Caco-2 (cell line): ENCODE measurements at regions not wholly inside any gene's neighbourhood (a gene's known extent, or its start where the extent isn't known, plus 50 kb on each side); places are given as distances from the start of the nearest gene placed in this dataset.

Source experiments
- BruUV-seq: library from RNA; stranded (reverse); fragments of 400-500 nt; replicated peaks from 2 replicates; lab custom pipeline; 2021; lab: Mats Ljungman, UMichigan
- CTCF ChIA-PET: fragments of 300-600 bp; sonication (Branson Sonifier 250); formaldehyde crosslinking; loops from one replicate; lab custom pipeline; 2022; ENCODE audit warnings: antibody characterized with exemption; lab: Charles Lee
- POLR2A ChIA-PET: fragments of 300-600 bp; sonication (Branson Sonifier 250); formaldehyde crosslinking; loops from one replicate; lab custom pipeline; 2022; ENCODE audit warnings: antibody characterized with exemption; lab: Charles Lee
- DNase-seq, 2 experiments: peaks; one replicate each; pipeline versions ENCODE4 v3.0.0 to v3.0.0-alpha.2; 2020 to 2022
- H3K27me3 ChIP-seq: replicated peaks from 2 replicates; pipeline ENCODE4 v1.6.0; 2011; ENCODE audit warnings: low read length; ENCODE audit not compliant: control insufficient read depth, insufficient read depth
- H3K36me3 ChIP-seq: 2 replicates; pipeline ENCODE4 v1.5.1; 2011; ENCODE audit warnings: low read length; ENCODE audit not compliant: control insufficient read depth, insufficient read depth
- H3K4me1 ChIP-seq: fragments of 250-450 bp; sonication (Bioruptor Pico); 2 replicates; pipeline ENCODE4 v1.5.1; 2020; ENCODE audit warnings: mild to moderate bottlenecking
- H3K4me3 ChIP-seq: 2 replicates; pipeline ENCODE4 v1.5.1; 2011; ENCODE audit warnings: low read depth, mild to moderate bottlenecking, control low read depth, low read length
- H3K9me3 ChIP-seq: fragments of 250-450 bp; sonication (Bioruptor Pico); 2 replicates; pipeline ENCODE4 v1.5.1; 2020; ENCODE audit warnings: mild to moderate bottlenecking, moderate library complexity
- H3K27ac Mint-ChIP-seq: one replicate; pipeline ENCODE4 v1.8.0; 2022; ENCODE audit warnings: mixed read lengths; ENCODE audit not compliant: unreplicated experiment
- H3K27me3 Mint-ChIP-seq: one replicate; pipeline ENCODE4 v1.8.0; 2022; ENCODE audit warnings: mixed read lengths; ENCODE audit not compliant: insufficient read depth, unreplicated experiment
- H3K36me3 Mint-ChIP-seq: one replicate; pipeline ENCODE4 v1.8.0; 2022; ENCODE audit warnings: mild to moderate bottlenecking, mixed read lengths; ENCODE audit not compliant: insufficient read depth, unreplicated experiment
- H3K4me1 Mint-ChIP-seq: one replicate; pipeline ENCODE4 v1.8.0; 2022; ENCODE audit warnings: low read depth, mixed read lengths; ENCODE audit not compliant: unreplicated experiment
- H3K4me3 Mint-ChIP-seq: one replicate; pipeline ENCODE4 v1.8.0; 2022; ENCODE audit warnings: mild to moderate bottlenecking, moderate library complexity, mixed read lengths; ENCODE audit not compliant: unreplicated experiment
- H3K9me3 Mint-ChIP-seq: one replicate; pipeline ENCODE4 v1.8.0; 2022; ENCODE audit warnings: mixed read lengths; ENCODE audit not compliant: unreplicated experiment
- CTCF ChIP-seq, 2 experiments: fragments of 200-600 bp in 1 of 2; IDR thresholded peaks; 1 replicate in 1 of 2; 2 replicates in 1 of 2; pipeline versions ENCODE4 v1.5.1 to v1.8.0; 2011 to 2022; ENCODE audit warnings: antibody characterized with exemption in 1 of 2, control low read depth in 1 of 2, inconsistent platforms in 1 of 2, low read depth in 1 of 2, low read length in 1 of 2, mild to moderate bottlenecking in 1 of 2, moderate library complexity in 1 of 2; ENCODE audit not compliant: insufficient read depth in 1 of 2, severe bottlenecking in 1 of 2, unreplicated experiment in 1 of 2
- intact Hi-C: fragments of 100-400 bp; cut with micrococcal nuclease; formaldehyde crosslinking; loops from one replicate; pipeline ENCODE4 v1.10.0; 2022; ENCODE audit not compliant: unreplicated experiment

- Mint-ChIP-seq H3K27ac (no peak overlapping the region), H3K9me3 (peaks cover 16% of the 10 kb centered on the region), H3K27me3 (peaks cover 3% of the 10 kb centered on the region), H3K36me3 (no peaks in the 10 kb centered on the region), H3K4me3 (no peak overlapping the region), H3K4me1 (no peaks in the 10 kb centered on the region)
- no peak for TF ChIP-seq CTCF (IDR thresholded peaks at IDR 0.05; ENCODE audit: insufficient read depth in 1 of 2, low read depth in 1 of 2, low read length in 1 of 2, severe bottlenecking in 1 of 2, unreplicated experiment in 1 of 2)
- CTCF ChIA-PET, result no interaction called here
- Histone ChIP-seq H3K4me1 (no peaks in the 10 kb centered on the region), H3K4me3 (no peak overlapping the region), H3K36me3 (no peaks in the 10 kb centered on the region), H3K9me3 (no peaks in the 10 kb centered on the region), H3K27me3 (no peaks in the 10 kb centered on the region)
- intact Hi-C loops, result no loop called here
- DNase-seq, result no peak
- POLR2A ChIA-PET, result no interaction called here
- BruUV-seq, result no TSS peak
Observed at GRCh38 chr1:65668368-65668767, 124.3 kb upstream of the PDE4B start.

GRCh38 chr1:65670518-65670917, 122.2 kb upstream of the PDE4B start:
- Mint-ChIP-seq H3K9me3 (peaks cover 14% of the 10 kb centered on the region), H3K36me3 (no peaks in the 10 kb centered on the region), H3K4me1 (no peaks in the 10 kb centered on the region), H3K4me3 (no peak overlapping the region), H3K27ac (no peak overlapping the region), H3K27me3 (no peaks in the 10 kb centered on the region)
- intact Hi-C loops, result no loop called here
- Histone ChIP-seq H3K9me3 (no peaks in the 10 kb centered on the region), H3K4me1 (no peaks in the 10 kb centered on the region), H3K4me3 (no peak overlapping the region), H3K27me3 (no peaks in the 10 kb centered on the region), H3K36me3 (no peaks in the 10 kb centered on the region)
- POLR2A ChIA-PET, result no interaction called here
- no TSS peak for BruUV-seq
- CTCF ChIA-PET, result no interaction called here
- no peak for TF ChIP-seq CTCF (IDR thresholded peaks at IDR 0.05; ENCODE audit: insufficient read depth in 1 of 2, low read depth in 1 of 2, low read length in 1 of 2, severe bottlenecking in 1 of 2, unreplicated experiment in 1 of 2)
- DNase-seq, result no peak

- Mint-ChIP-seq H3K27me3 (no peaks in the 10 kb centered on the region), H3K4me3 (no peak overlapping the region), H3K27ac (no peak overlapping the region), H3K36me3 (no peaks in the 10 kb centered on the region), H3K4me1 (no peaks in the 10 kb centered on the region), H3K9me3 (no peaks in the 10 kb centered on the region)
- Histone ChIP-seq H3K27me3 (no peaks in the 10 kb centered on the region), H3K9me3 (no peaks in the 10 kb centered on the region), H3K4me1 (no peaks in the 10 kb centered on the region), H3K4me3 (no peak overlapping the region), H3K36me3 (no peaks in the 10 kb centered on the region)
- no peak for TF ChIP-seq CTCF (IDR thresholded peaks at IDR 0.05; ENCODE audit: insufficient read depth in 1 of 2, low read depth in 1 of 2, low read length in 1 of 2, severe bottlenecking in 1 of 2, unreplicated experiment in 1 of 2)
- CTCF ChIA-PET, result no interaction called here
- intact Hi-C loops, result no loop called here
- no TSS peak for BruUV-seq
- DNase-seq, result no peak
- POLR2A ChIA-PET, result no interaction called here
Observed at GRCh38 chr1:65674522-65674921, 118.2 kb upstream of the PDE4B start.
